ENCODE measurements at regions not wholly inside any gene's neighbourhood (a gene's known extent, or its start where the extent isn't known, plus 50 kb on each side); places are given as distances from the start of the nearest gene placed in this dataset.
"Not testable (repeated sequence)": the region's sequence is repeated elsewhere in the genome, so short reads cannot be mapped to it uniquely, and the experiment has no call there.

GRCh38 chr17:13855730-13856129 is 213.6 kb upstream of the COX10 start:
- TF ChIP-seq POLR2AphosphoS5 (IDR thresholded peaks at IDR 0.05; ENCODE audit: low read depth, low read length); CTCF (IDR thresholded peaks at IDR 0.05): not testable (repeated sequence)
